ENCODE measurements at regions not wholly inside any gene's neighbourhood (a gene's known extent, or its start where the extent isn't known, plus 50 kb on each side); places are given as distances from the start of the nearest gene placed in this dataset.
"Not testable (repeated sequence)": the region's sequence is repeated elsewhere in the genome, so short reads cannot be mapped to it uniquely, and the experiment has no call there.

DNA sequence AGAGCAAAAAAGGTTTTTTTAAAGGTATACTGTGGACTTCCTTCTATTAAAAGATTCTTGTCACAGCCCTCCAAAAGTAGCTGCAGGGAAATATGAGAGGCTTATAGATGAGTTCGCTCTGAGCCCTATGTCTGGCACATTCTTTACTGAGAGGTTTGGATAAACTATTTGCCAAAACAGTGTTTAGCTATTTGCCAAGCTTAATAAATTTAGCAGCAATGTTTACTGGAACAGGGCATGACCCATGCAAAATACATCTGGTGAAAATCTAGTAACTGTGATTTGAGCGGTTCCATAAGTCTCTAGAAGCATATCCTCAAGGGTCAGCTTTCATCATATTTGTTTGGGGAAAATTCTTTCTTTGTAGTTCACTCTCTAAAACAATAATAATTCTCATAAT lies 1696.7 kb upstream of the PIK3C3 start:
- no peak for DNase-seq (ENCODE audit: low spot score)

GRCh38 chr18:40250236-40250635 lies 1704.8 kb upstream of the PIK3C3 start:
- DNase-seq (ENCODE audit: low spot score), result no peak

DNA sequence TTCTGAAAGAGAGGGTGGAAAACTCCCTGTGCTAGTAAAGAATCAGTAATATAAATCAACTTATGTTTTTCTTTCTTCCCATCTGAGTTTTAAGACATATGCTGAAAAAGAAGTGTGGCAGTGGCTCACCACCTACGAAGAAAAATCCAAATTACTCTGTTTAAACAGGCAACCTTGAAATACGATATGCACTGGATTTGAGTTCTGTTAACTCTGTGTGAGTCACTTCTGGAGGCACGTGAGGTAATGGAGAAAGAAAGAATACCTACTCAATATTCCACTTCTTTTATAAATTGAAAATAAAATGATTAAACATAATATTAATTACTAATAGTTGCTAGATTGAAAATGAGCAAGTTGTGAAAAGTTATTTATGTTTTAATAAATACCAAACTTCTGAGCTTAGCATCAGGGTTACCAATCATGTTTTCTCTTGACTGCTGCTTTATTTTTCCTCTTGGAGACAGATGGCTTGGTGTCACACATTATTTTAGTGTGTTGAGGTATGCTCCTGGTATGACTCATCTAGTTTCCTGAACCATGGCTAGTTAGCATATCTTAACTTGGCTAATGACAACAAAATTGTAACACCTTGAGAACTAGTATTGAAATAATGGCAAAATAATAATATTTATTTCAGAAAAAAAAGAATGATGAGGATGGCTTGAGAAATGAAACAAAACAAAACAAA lies 1705.5 kb upstream of the PIK3C3 start:
- DNase-seq (ENCODE audit: low spot score), result no peak

GRCh38 chr18:40245612-40246011 lies 1709.4 kb upstream of the PIK3C3 start:
- not testable (repeated sequence) for DNase-seq (ENCODE audit: low spot score)

DNA sequence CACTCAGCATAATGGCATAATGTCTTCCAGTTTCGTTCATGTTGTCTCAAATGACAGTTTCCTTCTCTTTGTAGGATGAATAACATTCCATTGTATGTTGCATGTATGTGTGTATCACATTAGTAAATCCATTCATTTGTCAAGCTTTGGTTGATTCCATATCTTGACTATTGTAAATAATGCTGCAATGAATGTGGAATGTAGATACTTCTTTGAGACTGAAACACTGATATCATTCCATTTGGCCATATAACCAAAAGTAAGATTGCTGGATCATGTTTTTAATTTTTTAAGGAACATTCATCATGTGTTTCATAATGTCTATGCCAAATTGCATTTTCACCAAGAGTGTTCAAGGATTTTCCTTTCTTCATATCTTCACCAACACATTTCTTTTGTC lies 1711.4 kb upstream of the PIK3C3 start:
- DNase-seq (ENCODE audit: low spot score), result no peak

DNA sequence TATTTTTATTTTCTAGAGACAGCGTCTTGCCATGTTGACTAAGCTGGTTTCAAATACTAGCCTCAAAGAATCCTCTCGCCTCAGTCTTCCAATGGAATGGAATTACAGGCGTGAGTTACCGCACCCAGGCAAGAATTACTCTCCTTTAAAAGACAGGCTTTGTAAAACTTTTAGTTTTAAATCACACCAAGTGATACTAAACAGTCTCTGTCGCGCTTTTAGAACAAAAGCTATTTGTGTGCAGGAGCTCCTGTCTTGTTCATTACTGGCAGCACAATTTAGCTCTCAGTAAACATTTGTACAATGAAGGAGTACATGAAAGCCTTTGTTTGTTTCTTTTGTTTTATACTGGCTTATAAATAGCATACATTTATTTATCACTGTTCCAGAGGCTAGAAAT lies 1719.2 kb upstream of the PIK3C3 start:
- DNase-seq (ENCODE audit: low spot score), result no peak

DNA sequence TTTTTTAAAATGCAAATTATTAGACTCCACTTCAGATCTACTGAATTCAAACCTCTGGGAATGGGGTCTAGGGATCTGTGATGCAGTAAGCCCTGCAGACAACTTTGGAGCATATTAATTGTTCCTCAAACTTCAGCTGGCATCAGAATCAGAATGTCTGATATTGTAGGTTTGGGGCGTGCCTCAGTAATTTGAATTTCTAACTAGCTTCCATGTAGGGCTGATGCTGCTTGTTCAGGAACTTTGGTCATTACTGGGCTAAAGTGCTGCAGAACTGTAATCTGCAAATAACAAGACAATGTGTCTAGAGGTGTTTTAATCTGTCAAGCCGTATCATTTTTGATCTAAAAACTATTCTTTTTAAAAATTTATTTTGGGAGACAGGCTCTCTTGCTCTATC lies 1719.7 kb upstream of the PIK3C3 start:
- no peak for DNase-seq (ENCODE audit: low spot score)

GRCh38 chr18:40233931-40234616 lies 1721.0 kb upstream of the PIK3C3 start:
- no peak for DNase-seq (ENCODE audit: low spot score)

DNA sequence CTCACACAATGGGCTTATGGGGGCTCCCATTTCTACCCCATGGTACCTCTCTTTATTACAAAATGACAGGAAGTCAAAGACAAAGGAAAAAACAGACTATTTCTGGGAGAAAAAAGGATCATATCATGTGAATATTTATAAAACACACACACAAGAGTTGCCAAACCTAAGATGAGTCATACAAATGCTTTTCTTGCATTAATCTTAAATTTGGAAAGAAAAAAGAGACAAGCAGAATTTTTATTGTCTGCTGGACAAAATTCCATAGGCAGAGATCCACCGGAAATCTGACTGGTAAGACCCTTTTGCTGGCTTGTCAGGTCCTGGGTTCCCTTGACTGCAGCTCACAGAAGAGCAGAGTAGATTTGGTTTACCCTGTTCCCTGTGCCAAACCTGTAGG lies 1732.3 kb upstream of the PIK3C3 start:
- no peak for DNase-seq (ENCODE audit: low spot score)

DNA sequence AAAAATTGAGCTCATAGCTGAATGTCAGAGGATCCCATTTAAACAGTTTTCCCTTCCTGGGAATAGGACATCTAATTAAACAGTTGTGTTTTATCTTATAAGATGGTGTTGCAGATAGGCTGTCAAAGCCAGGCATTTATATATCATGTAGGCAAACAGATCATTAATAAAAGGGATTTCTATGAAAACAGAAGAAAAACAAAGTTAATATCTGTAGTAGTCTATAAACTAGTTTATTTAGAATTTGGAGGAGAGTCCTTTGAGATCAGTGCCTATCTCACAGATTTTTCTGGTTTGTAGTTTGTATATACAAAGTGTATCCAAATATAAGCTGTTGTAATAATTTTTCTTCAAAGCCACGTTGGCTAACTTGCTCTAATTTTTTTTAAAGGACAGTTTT lies 1738.2 kb upstream of the PIK3C3 start:
- DNase-seq (ENCODE audit: low spot score), result no peak

GRCh38 chr18:40215979-40216378 lies 1739.1 kb upstream of the PIK3C3 start:
- no peak for DNase-seq (ENCODE audit: low spot score)

- no peak for DNase-seq (ENCODE audit: low spot score)
These were observed 1744.3 kb upstream of the PIK3C3 start for GRCh38 chr18:40210696-40211095.

DNA sequence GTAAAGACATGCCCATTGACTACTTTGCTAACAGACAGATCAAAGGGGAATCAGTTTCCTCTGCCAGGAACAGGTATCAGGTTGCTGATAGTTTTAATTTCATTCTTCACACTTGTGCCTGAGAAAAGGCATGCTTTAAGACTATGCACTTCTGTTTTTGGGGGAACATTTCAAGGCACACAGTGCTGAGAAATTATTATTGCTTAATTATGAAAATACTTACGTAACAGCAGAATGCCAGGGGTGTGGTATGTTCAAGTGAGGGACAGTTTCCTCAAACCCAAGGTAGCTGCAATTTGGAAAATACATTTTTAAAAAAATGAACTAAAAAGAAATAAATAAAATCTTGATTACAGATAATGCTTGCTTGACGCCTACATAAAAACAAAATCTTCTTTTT lies 1746.1 kb upstream of the PIK3C3 start:
- DNase-seq (ENCODE audit: low spot score), result no peak

GRCh38 chr18:40197711-40198110 lies 1757.3 kb upstream of the PIK3C3 start:
- DNase-seq (ENCODE audit: low spot score), result no peak

DNA sequence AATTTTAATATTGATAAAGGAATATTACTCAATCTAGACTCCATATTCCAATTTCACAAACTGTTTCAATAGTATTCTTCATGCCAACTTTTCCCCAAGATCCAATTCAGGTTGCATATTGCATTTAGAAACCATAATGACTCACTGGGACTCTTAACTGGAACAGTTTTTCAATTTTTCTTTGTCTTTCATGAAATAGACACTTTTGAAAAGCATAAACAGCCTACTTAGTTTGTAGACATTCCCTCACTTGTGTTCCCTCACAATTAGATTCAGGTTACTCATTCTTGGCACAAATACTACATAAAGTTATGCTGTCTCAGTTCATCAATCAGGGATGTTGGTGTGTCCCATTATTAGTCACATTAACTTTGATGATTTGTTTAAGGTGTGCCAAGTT lies 1768.4 kb upstream of the PIK3C3 start:
- no peak for DNase-seq (ENCODE audit: low spot score)

- no peak for DNase-seq (ENCODE audit: low spot score)
These were observed 1775.1 kb upstream of the PIK3C3 start for GRCh38 chr18:40179729-40180461.

- no peak for DNase-seq (ENCODE audit: low spot score)
These were observed 1787.0 kb upstream of the PIK3C3 start for GRCh38 chr18:40168026-40168425.

GRCh38 chr18:40163254-40163653 lies 1791.8 kb upstream of the PIK3C3 start:
- no peak for DNase-seq (ENCODE audit: low spot score)

DNA sequence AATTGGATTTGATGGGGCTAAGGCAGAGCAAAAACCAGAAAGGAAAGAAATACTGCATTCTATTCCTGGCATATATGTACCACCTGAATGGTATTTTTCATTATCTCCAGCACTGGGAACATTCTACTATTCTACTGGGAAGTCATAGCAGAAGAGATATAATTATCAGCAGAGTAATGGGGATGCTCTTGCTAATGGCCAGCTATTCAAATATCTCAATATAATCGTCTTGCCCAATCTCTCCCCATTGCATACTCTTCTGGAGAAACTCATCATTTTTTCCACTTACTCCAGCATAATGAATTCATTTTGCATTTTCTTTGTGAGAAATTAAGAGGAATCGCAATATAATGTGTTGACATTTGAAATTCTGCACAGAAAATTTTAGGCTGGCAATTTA lies 1794.7 kb upstream of the PIK3C3 start:
- DNase-seq (ENCODE audit: low spot score), result no peak

- DNase-seq (ENCODE audit: low spot score), result peak; percentile 8
These were observed 1795.7 kb upstream of the PIK3C3 start for GRCh38 chr18:40159141-40160017.

- no peak for DNase-seq (ENCODE audit: low spot score)
These were observed 1797.9 kb upstream of the PIK3C3 start for GRCh38 chr18:40157120-40157519.

- no peak for DNase-seq (ENCODE audit: low spot score)
These were observed 1802.2 kb upstream of the PIK3C3 start for GRCh38 chr18:40152859-40153258.
